OCI-LY1 (cell line): ENCODE measurements at regions not wholly inside any gene's neighbourhood (a gene's known extent, or its start where the extent isn't known, plus 50 kb on each side); places are given as distances from the start of the nearest gene placed in this dataset.

Experiments
- H2AFZ ChIP-seq: fragments of 200-600 bp; sonication (generic), shearing (Covaris generic); 2 replicates; pipeline ENCODE4 v1.6.0; 2014; ENCODE audit warnings: antibody characterized with exemption, mild to moderate bottlenecking, low read length
- H3F3A ChIP-seq: fragments of 200-600 bp; sonication (generic), shearing (Covaris generic); 2 replicates; pipeline ENCODE4 v1.6.0; 2014; ENCODE audit warnings: mild to moderate bottlenecking, antibody characterized with exemption, low read length, moderate library complexity; ENCODE audit not compliant: insufficient read depth
- H3K27ac ChIP-seq: fragments of 200-600 bp; sonication (generic); 2 replicates; pipeline ENCODE4 v1.5.1; 2014; ENCODE audit warnings: low read length, mixed run types, mild to moderate bottlenecking, low read depth; ENCODE audit not compliant: poor library complexity, severe bottlenecking
- H3K27me3 ChIP-seq: fragments of 200-600 bp; sonication (generic); 2 replicates; pipeline ENCODE4 v1.6.0; 2014; ENCODE audit warnings: antibody characterized with exemption, mild to moderate bottlenecking, low read length, moderate library complexity; ENCODE audit not compliant: insufficient read depth
- H3K36me3 ChIP-seq: fragments of 200-600 bp; sonication (generic); 2 replicates; pipeline ENCODE4 v1.6.1; 2014; ENCODE audit warnings: mild to moderate bottlenecking, antibody characterized with exemption, low read length, moderate library complexity, mixed read lengths; ENCODE audit not compliant: insufficient read depth
- H3K4me1 ChIP-seq: fragments of 200-600 bp; sonication (generic); 2 replicates; pipeline ENCODE4 v1.5.1; 2014; ENCODE audit warnings: mild to moderate bottlenecking, low read length, moderate library complexity; ENCODE audit not compliant: insufficient read depth, severe bottlenecking
- H3K4me2 ChIP-seq: fragments of 200-600 bp; sonication (generic), shearing (Covaris generic); 2 replicates; pipeline ENCODE4 v1.6.1; 2014; ENCODE audit warnings: low read length
- H3K4me3 ChIP-seq: fragments of 200-600 bp; sonication (generic); 2 replicates; pipeline ENCODE4 v1.5.1; 2014; ENCODE audit warnings: low read length, low read depth, mild to moderate bottlenecking, mixed read lengths; ENCODE audit not compliant: poor library complexity, severe bottlenecking
- H3K79me2 ChIP-seq: fragments of 200-600 bp; shearing (Covaris generic); 2 replicates; pipeline ENCODE4 v1.6.1; 2016; ENCODE audit warnings: mixed run types, low read length, mixed read lengths; ENCODE audit not compliant: insufficient read depth
- H3K9ac ChIP-seq: fragments of 200-600 bp; sonication (generic), shearing (Covaris generic); 2 replicates; pipeline ENCODE4 v1.6.1; 2014; ENCODE audit warnings: mild to moderate bottlenecking, low read length, mixed read lengths
- H3K9me2 ChIP-seq: fragments of 200-600 bp; sonication (generic), shearing (Covaris generic); 2 replicates; pipeline ENCODE4 v1.6.1; 2014; ENCODE audit warnings: low read depth, mild to moderate bottlenecking, low read length, mixed read lengths
- H3K9me3 ChIP-seq: fragments of 200-600 bp; shearing (Covaris generic); 2 replicates; pipeline ENCODE4 v1.6.1; 2014; ENCODE audit warnings: low read length, mixed read lengths
- H4K20me1 ChIP-seq: fragments of 200-600 bp; sonication (generic), shearing (Covaris generic); 2 replicates; pipeline ENCODE4 v1.6.0; 2016; ENCODE audit warnings: mild to moderate bottlenecking, low read length; ENCODE audit not compliant: insufficient read depth
- CTCF ChIP-seq: fragments of 200-600 bp; sonication (generic), shearing (Covaris generic); IDR thresholded peaks from 2 replicates; pipeline ENCODE4 v1.5.1; 2017; ENCODE audit warnings: mild to moderate bottlenecking, antibody characterized with exemption, low read length, moderate library complexity, mixed read lengths
- EZH2 ChIP-seq: fragments of 200-600 bp; sonication (generic), shearing (Covaris generic); IDR thresholded peaks from 2 replicates; pipeline ENCODE4 v1.8.0; 2017; ENCODE audit warnings: borderline replicate concordance, mixed run types, mild to moderate bottlenecking, antibody characterized with exemption, low read length, moderate library complexity, mixed read lengths

- H3K9ac ChIP-seq, result no peak overlapping the region
- H2AFZ ChIP-seq, result no peak overlapping the region
- H3K4me3 ChIP-seq, result no peak overlapping the region
- no peaks in the 10 kb centered on the region for H3K9me2 ChIP-seq
- TF ChIP-seq CTCF (no peak), EZH2 (no peak)
- H3K4me2 ChIP-seq, result no peak overlapping the region
- H3K27ac ChIP-seq, result no peak overlapping the region
- no peaks in the 10 kb centered on the region for H3K36me3 ChIP-seq
- H4K20me1 ChIP-seq, result no peaks in the 10 kb centered on the region
- H3K9me3 ChIP-seq, result no peaks in the 10 kb centered on the region
- H3K79me2 ChIP-seq, result no peaks in the 10 kb centered on the region
- H3K27me3 ChIP-seq, result no peaks in the 10 kb centered on the region
- no peaks in the 10 kb centered on the region for H3K4me1 ChIP-seq
- H3F3A ChIP-seq, result no peaks in the 10 kb centered on the region
Observed at GRCh38 chr14:42555365-42555764, 948.7 kb downstream of the LRFN5 start.

GRCh38 chr14:42554091-42554490 lies 947.4 kb downstream of the LRFN5 start:
- TF ChIP-seq EZH2, result no peak
- TF ChIP-seq CTCF, result no peak

GRCh38 chr14:42550310-42550709 lies 943.6 kb downstream of the LRFN5 start:
- Histone ChIP-seq H3K79me2 (no peaks in the 10 kb centered on the region), H3K36me3 (no peaks in the 10 kb centered on the region), H2AFZ (no peak overlapping the region), H3K27ac (no peak overlapping the region), H3K4me1 (no peaks in the 10 kb centered on the region), H3F3A (no peaks in the 10 kb centered on the region), H3K9ac (no peak overlapping the region), H3K9me3 (no peaks in the 10 kb centered on the region), H3K4me3 (no peak overlapping the region), H3K9me2 (no peaks in the 10 kb centered on the region), H3K4me2 (no peak overlapping the region), H4K20me1 (no peaks in the 10 kb centered on the region), H3K27me3 (no peaks in the 10 kb centered on the region)
- TF ChIP-seq CTCF (no peak), EZH2 (no peak)

More at GRCh38 chr14:42554091-42554490, 947.4 kb downstream of the LRFN5 start:
- Histone ChIP-seq H3K4me3 (no peak overlapping the region), H3K9ac (no peak overlapping the region), H3K27me3 (no peaks in the 10 kb centered on the region), H3K27ac (no peak overlapping the region), H3K79me2 (no peaks in the 10 kb centered on the region), H3K4me1 (no peaks in the 10 kb centered on the region), H3K9me3 (no peaks in the 10 kb centered on the region), H3K9me2 (no peaks in the 10 kb centered on the region), H3F3A (no peaks in the 10 kb centered on the region), H2AFZ (no peak overlapping the region), H3K36me3 (no peaks in the 10 kb centered on the region), H3K4me2 (no peak overlapping the region), H4K20me1 (no peaks in the 10 kb centered on the region)
